ENCODE measurements at regions not wholly inside any gene's neighbourhood (a gene's known extent, or its start where the extent isn't known, plus 50 kb on each side); places are given as distances from the start of the nearest gene placed in this dataset. TPM values are rescaled to one million over a fixed set of nuclear protein-coding genes. Genes with fewer than 3 reads are reported as not detected.

- no peak for DNase-seq (ENCODE audit: low read depth)
Observed at GRCh38 chr7:121452389-121452788, 56.3 kb upstream of the FAM3C start.

- DNase-seq (ENCODE audit: low read depth): no peak
Observed at GRCh38 chr7:121451367-121452094, 55.4 kb upstream of the FAM3C start.

- DNase-seq (ENCODE audit: low read depth): no peak
Observed at GRCh38 chr7:121450631-121451198, 54.6 kb upstream of the FAM3C start.

GRCh38 chr7:121449735-121450240 is 53.7 kb upstream of the FAM3C start:
- no peak for DNase-seq (ENCODE audit: low read depth)

- peak; percentile 13 for DNase-seq (ENCODE audit: low read depth)
Observed at GRCh38 chr7:121449329-121449728, 53.2 kb upstream of the FAM3C start.

GRCh38 chr7:121448429-121448828 is 52.3 kb upstream of the FAM3C start:
- no peak for DNase-seq (ENCODE audit: low read depth)

GRCh38 chr7:121447911-121448300 is 51.8 kb upstream of the FAM3C start:
- DNase-seq (ENCODE audit: low read depth): no peak

- no peak for DNase-seq (ENCODE audit: low read depth)
Observed at GRCh38 chr7:121447243-121447910, 51.3 kb upstream of the FAM3C start.

- DNase-seq (ENCODE audit: low read depth): no peak
Observed at GRCh38 chr7:121446526-121446925, 50.4 kb upstream of the FAM3C start.

Small RNAs in the stretch of these regions (small RNA-seq; reads per million reads assigned to genes)
- not detected for gene RN7SKP277
